Stomach (tissue), 8 donors: ENCODE measurements at regions not wholly inside any gene's neighbourhood (a gene's known extent, or its start where the extent isn't known, plus 50 kb on each side); places are given as distances from the start of the nearest gene placed in this dataset.

Source experiments
- DNase-seq, 2 donors: peaks; one replicate each; pipeline versions ENCODE4 v3.0.0 to v3.0.0-alpha.2; 2013 to 2019
- H3K27ac ChIP-seq, 5 donors: fragments of 200-600 bp in 4 of 5; sonication (generic) in 4 of 5; one replicate each; pipeline ENCODE4 v1.5.1; 2013 to 2019; ENCODE audit warnings: mild to moderate bottlenecking in 1 of 5, moderate library complexity in 1 of 5
- H3K27me3 ChIP-seq, 3 donors: fragments of 200-600 bp; sonication (generic); one replicate each; pipeline ENCODE4 v1.5.1; 2017 to 2019; ENCODE audit warnings: mixed run types in 1 of 3
- H3K36me3 ChIP-seq, 4 donors: fragments of 200-600 bp; sonication (generic); 1 replicate in 3 of 4; 2 replicates in 1 of 4; pipeline ENCODE4 v1.5.1; 2016 to 2019
- H3K4me1 ChIP-seq, 4 donors: fragments of 200-600 bp; sonication (generic); one replicate each; pipeline ENCODE4 v1.5.1; 2016 to 2019
- H3K4me3 ChIP-seq, 4 donors: fragments of 200-600 bp; sonication (generic) in 3 of 4; one replicate each; pipeline ENCODE4 v1.5.1; 2016 to 2019; ENCODE audit warnings: mild to moderate bottlenecking in 1 of 4
- H3K9me3 ChIP-seq, 4 donors: fragments of 200-600 bp; sonication (generic); one replicate each; pipeline ENCODE4 v1.5.1; 2016 to 2019
- EP300 ChIP-seq: sonication (generic); formaldehyde crosslinking; IDR thresholded peaks from one replicate; pipeline ENCODE4 v1.6.1; 2017; ENCODE audit warnings: antibody characterized with exemption
- POLR2A ChIP-seq, 4 donors: fragments of 450-650 bp; IDR thresholded peaks; one replicate each; pipeline ENCODE4 v1.6.1; 2016; ENCODE audit warnings: antibody characterized with exemption in 4 of 4, control low read depth in 2 of 4, mild to moderate bottlenecking in 1 of 4, moderate library complexity in 1 of 4
- POLR2AphosphoS5 ChIP-seq, 3 donors: sonication (generic); formaldehyde crosslinking; IDR thresholded peaks; one replicate each; pipeline ENCODE4 v1.6.1; 2016; ENCODE audit warnings: antibody characterized with exemption in 3 of 3
- WGBS, 5 donors: extraction: QIAGEN DNeasy Blood & Tissue Kit in 3 of 5; methylation state at CpG; one replicate each; pipeline versions ENCODE4 v1.1.5 to v1.1.7; 2013 to 2018; 5-methylcytosine and 5-hydroxymethylcytosine counted together
- intact Hi-C: fragments of 100-400 bp; cut with DNase I; formaldehyde crosslinking; loops from one replicate; pipeline ENCODE4 v1.15.1; 2023; ENCODE audit warnings: low total_unique reads
- TF ChIP-seq, protein P1 (sequence below), 7 experiments: fragments of 450-650 bp in 4 of 7; fragments of 200-600 bp in 3 of 7; sonication (generic) in 3 of 7; IDR thresholded peaks; one replicate each; pipeline ENCODE4 v1.5.1; 2016 to 2019; ENCODE audit warnings: antibody characterized with exemption in 7 of 7, control low read depth in 2 of 7, mild to moderate bottlenecking in 1 of 7
- donor health status: healthy with polysubstance abuse.
- donor health status: Bipolar disorder and iron deficiency.
- donor health status: healthy.

DNA sequence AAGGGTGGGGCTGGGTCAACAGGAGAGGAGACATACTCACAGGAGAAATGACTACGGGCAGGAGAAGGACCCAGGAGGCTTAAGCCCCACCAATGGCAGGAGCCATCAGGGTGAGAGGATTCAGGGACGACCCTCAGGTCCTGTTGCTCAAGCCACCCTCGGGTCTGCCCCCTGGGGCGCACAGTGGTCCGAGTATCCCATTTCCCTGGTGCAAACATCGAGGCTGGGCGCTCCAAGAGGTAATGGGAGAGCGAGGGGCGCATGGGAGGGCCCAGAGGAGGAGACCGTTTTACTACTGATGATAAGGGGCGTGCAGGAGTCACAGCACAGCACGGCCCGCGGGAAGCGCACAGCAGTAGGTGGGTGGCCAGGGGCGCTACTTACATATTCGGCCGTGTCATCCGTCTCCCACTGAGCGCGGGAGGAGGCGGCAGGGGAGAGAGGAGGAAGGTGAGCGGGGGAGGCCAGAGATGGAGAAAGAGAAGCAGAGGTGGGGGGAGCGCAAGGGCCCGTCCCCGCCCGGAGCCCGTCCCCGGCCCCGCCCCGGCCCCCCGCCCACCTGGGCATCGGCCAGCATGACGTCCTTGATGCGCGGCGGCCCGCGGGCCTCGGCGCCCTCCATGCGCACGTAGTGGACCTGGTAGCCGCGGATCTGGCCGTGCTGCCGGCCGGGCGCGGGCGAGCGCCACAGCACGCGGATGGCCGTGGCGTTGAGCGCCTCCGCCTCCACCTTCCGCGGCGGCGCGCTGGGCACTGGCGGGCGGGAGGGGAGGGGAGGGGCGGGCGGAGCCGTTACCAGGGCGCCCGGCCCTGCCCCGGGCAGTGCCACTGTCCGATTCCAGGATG, 111.5 kb downstream of the PTPRS start:
- peaks cover 0 to 10% (median 7%) of the 10 kb centered on the region in 4 donors for H3K4me1 ChIP-seq
- peaks cover 0 to 40% (median 27%) of the 10 kb centered on the region in 4 donors for H3K36me3 ChIP-seq
- intact Hi-C loops: no loop called here
- H3K4me3 ChIP-seq: peak overlapping the region in 3 of 4 donors; percentile 25 to 36 (median 30)
- peak in 1 of 2 donors; percentile 57 for DNase-seq
- no peak overlapping the region for H3K27ac ChIP-seq
- TF ChIP-seq POLR2A (IDR thresholded peaks at IDR 0.05): no peak
- no peak for TF ChIP-seq POLR2AphosphoS5 (IDR thresholded peaks at IDR 0.05)
- TF ChIP-seq, protein P1, sequence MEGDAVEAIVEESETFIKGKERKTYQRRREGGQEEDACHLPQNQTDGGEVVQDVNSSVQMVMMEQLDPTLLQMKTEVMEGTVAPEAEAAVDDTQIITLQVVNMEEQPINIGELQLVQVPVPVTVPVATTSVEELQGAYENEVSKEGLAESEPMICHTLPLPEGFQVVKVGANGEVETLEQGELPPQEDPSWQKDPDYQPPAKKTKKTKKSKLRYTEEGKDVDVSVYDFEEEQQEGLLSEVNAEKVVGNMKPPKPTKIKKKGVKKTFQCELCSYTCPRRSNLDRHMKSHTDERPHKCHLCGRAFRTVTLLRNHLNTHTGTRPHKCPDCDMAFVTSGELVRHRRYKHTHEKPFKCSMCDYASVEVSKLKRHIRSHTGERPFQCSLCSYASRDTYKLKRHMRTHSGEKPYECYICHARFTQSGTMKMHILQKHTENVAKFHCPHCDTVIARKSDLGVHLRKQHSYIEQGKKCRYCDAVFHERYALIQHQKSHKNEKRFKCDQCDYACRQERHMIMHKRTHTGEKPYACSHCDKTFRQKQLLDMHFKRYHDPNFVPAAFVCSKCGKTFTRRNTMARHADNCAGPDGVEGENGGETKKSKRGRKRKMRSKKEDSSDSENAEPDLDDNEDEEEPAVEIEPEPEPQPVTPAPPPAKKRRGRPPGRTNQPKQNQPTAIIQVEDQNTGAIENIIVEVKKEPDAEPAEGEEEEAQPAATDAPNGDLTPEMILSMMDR (IDR thresholded peaks at IDR 0.05): no peak
- TF ChIP-seq EP300: no peak
- 45 to 60% (median 54%) methylated on average over 26 to 72 of the region's 72 CpGs for WGBS, 5 donors
- peaks cover 0 to 5% (median 0%) of the 10 kb centered on the region in 4 donors for H3K9me3 ChIP-seq
- peaks cover 0 to 5% (median 0%) of the 10 kb centered on the region in 3 donors for H3K27me3 ChIP-seq

DNA sequence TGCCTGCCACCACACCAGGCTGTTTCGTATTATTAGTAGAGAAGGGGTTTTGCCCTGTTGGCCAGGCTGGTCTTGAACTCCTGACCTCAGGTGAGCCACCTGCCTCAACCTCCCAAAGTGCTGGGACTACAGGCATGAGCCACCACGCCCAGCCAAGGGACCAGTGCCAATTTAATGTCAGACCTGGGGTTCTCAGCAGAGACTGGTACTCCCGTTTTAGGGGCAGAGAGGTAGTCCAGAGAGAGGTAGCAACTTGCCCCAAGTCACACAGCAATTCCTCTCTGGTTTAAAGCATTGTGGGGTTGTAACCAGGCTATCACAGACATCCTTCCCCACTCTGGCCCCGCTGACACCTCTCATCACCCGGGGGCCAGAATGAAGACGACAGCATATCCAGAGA, 112.1 kb downstream of the PTPRS start:
- Histone ChIP-seq H3K4me3 (no peak overlapping the region), H3K9me3 (peaks cover 0 to 5% (median 0%) of the 10 kb centered on the region in 4 donors), H3K27ac (no peak overlapping the region), H3K36me3 (peaks cover 0 to 43% (median 27%) of the 10 kb centered on the region in 4 donors), H3K4me1 (peaks cover 0 to 10% (median 7%) of the 10 kb centered on the region in 4 donors), H3K27me3 (peaks cover 0 to 5% (median 0%) of the 10 kb centered on the region in 3 donors)
- DNase-seq: no peak
- intact Hi-C loops: no loop called here
- WGBS, 5 donors: 76 to 88% (median 85%) methylated on average over 6 of the region's 6 CpGs
- TF ChIP-seq, protein P1 (IDR thresholded peaks at IDR 0.05): no peak
- no peak for TF ChIP-seq POLR2A (IDR thresholded peaks at IDR 0.05)

DNA sequence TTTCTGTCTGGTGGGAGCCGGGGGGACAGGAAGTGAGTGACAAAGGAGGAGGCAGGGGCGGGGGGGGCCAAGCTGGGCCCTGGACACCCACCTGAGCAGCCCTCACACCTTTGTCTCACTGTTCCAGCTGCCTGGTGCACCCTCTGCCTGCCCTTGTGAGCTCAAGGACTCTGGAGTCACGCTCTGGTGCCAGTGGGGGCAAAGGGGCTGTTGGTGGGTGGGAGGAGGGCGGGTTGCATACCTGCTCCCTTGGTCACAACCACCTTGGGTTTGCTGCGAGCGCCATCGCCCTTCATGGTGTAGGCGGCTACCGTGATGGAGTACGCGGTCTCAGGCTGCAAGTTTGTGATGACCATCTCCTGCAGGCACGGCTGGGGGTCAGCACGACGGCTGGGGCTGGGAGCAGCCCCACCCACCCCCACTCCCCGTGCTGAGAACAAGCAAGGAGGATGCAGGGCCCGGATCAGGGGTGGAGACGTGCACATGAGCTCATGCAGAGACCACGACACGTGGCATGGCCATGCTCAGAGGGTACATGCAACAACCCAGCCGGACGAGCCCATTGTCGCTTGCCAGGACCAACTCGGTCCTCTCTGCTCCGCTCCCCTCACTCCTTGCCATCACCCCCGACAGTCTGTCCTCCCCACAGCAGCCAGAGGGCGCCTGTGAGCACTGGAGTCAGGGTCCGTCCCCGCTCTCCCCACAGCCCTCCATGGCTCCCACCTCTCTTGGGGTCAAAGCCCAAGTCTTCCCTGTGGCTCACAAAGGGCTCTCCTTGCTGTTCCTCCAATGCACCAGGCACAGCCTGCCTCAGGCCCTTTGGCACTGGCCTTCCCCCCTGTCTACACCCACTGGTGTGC, 114.9 kb downstream of the PTPRS start:
- intact Hi-C loops: no loop called here
- TF ChIP-seq EP300: no peak
- TF ChIP-seq, protein P1 (IDR thresholded peaks at IDR 0.05): peak in 5 of 7 experiments; percentile 18 to 47 (median 20)
- no peak overlapping the region for H3K27ac ChIP-seq
- 75 to 85% (median 81%) methylated on average over 24 to 28 of the region's 28 CpGs for WGBS, 5 donors
- H3K9me3 ChIP-seq: no peaks in the 10 kb centered on the region
- no peak for DNase-seq
- H3K4me3 ChIP-seq: no peak overlapping the region
- H3K4me1 ChIP-seq: peaks cover 0 to 10% (median 7%) of the 10 kb centered on the region in 4 donors
- H3K36me3 ChIP-seq: peaks cover 0 to 57% (median 43%) of the 10 kb centered on the region in 4 donors
- peaks cover 0 to 5% (median 0%) of the 10 kb centered on the region in 3 donors for H3K27me3 ChIP-seq

DNA sequence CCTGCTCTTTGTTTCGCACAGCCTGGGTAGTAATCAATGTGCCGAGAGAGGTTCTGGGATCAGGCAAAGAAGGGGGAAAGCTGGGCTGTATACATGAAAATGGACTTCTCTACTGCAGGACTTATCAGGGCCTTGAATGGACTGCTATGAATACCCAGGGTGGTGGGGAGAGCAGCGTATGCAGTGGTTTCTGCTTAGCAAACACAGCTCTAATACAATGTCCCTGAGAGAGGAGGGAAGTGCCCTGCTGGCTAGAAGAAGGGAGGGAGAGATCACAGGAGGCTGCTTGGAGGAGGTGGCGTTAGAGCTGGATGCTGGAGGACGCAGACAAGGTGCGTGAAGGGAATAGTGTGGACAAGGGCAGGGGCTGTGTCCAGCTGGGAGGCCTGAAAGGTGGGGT, 116.1 kb downstream of the PTPRS start:
- Histone ChIP-seq H3K36me3 (peaks cover 8 to 58% (median 52%) of the 10 kb centered on the region in 4 donors), H3K9me3 (no peaks in the 10 kb centered on the region), H3K4me3 (no peak overlapping the region), H3K27me3 (peaks cover 0 to 3% (median 0%) of the 10 kb centered on the region in 3 donors), H3K4me1 (peaks cover 0 to 5% (median 3%) of the 10 kb centered on the region in 4 donors), H3K27ac (no peak overlapping the region)
- TF ChIP-seq EP300 (no peak), POLR2AphosphoS5 (IDR thresholded peaks at IDR 0.05) (no peak), POLR2A (IDR thresholded peaks at IDR 0.05) (no peak)
- TF ChIP-seq, protein P1 (IDR thresholded peaks at IDR 0.05): no peak
- WGBS, 5 donors: 88 to 98% (median 93%) methylated on average over 5 to 6 of the region's 6 CpGs
- intact Hi-C loops: no loop called here
- no peak for DNase-seq
